GM19438 (cell line): ENCODE measurements at regions not wholly inside any gene's neighbourhood (a gene's known extent, or its start where the extent isn't known, plus 50 kb on each side); places are given as distances from the start of the nearest gene placed in this dataset.

ENCODE experiments used
- ATAC-seq: cut with Tn5 transposase; IDR thresholded peaks from one replicate; pipeline ENCODE4 v1.9.1; 2021; ENCODE audit warnings: low read depth; ENCODE audit not compliant: unreplicated experiment

- ATAC-seq: no peak
Measured at GRCh38 chr9:108139900-108140299, 650.3 kb upstream of the KLF4 start.

GRCh38 chr9:108138516-108138915 lies 648.9 kb upstream of the KLF4 start:
- ATAC-seq: no peak

DNA sequence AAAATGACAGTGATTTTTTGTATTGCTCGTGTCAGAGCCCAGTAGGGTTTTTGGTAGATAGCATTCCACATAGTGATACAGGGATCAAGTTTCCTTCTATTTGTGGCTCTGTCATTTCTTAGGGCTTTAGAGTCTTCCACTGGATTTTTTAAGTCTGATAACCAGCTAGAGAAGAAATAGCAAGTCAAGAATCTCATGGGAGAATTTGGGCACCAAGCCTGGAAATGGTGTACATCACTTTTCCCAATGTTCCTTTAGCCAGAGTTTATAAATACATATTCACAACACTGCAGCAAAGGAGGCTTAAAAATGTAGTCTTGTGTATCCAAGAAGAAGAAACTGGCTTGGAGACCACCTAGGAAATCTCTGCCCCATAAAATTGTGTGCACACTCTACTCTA lies 647.1 kb upstream of the KLF4 start:
- ATAC-seq: no peak

DNA sequence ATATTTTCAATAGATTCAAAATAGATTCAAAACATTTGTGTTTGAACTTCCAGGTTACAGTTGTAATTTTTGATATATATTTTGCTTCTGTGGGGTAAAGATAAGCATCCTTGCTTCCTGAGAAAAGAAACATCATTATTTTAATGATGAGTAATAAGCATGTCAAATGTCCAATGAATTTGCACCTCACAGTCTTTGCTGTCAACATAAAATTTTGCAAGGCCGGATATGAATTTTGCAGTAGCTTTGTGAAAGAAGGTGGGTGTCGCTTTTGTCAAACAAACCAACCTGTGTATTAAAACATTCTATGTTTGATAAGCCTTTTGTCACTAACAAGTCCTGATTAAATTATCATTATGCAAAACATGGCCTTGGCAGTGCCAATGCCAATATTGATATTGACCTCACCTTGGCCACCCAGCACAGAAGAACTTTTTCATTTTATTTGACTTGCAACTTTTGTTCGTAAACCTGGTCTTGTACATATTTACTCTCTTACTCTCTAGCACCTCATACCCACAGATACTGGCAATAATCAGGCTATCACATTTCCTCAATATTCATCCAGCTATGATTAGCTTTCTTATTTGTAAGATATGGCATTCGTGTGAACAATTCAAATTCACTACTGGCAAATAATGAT lies 645.0 kb upstream of the KLF4 start:
- no peak for ATAC-seq

DNA sequence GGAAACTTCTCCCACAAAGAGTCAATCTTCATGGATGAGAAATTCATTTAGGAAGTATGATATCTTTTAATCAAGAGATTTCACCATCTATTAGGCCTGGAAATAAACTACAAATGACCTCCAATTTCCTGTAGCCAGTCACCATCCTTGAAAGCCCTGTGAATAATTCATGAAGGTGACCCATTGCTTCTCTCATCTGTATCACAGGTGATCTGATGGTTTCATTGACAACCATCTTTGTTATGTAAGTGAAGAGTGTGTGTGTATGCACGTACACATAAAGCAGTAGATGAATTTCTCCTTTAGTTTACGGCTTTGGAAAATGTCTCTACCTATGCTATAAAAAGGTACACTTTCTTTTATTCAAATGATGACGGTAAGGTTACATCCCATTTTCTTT lies 644.1 kb upstream of the KLF4 start:
- ATAC-seq: no peak

- ATAC-seq: no peak
Measured at GRCh38 chr9:108133101-108133500, 643.5 kb upstream of the KLF4 start.

- no peak for ATAC-seq
Measured at GRCh38 chr9:108130905-108131304, 641.3 kb upstream of the KLF4 start.

DNA sequence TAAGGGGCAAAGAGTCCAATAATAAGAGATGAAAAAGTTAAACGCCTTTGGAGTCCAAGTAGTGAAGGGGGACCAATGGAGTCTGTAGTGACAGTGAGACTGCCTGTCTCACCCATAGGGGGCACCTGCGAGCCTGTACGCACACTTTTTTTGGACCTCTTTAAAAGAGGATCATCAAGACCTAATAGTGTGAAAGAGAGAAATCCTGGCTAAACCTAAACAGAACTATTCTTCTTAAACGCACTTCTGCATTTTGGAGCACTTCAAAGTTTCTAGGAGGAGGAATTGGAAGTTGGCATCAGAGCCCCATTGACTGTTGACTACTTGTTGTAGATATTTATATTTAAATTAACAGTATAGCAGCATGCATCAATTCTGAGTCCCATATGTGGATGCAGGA lies 636.1 kb upstream of the KLF4 start:
- no peak for ATAC-seq

DNA sequence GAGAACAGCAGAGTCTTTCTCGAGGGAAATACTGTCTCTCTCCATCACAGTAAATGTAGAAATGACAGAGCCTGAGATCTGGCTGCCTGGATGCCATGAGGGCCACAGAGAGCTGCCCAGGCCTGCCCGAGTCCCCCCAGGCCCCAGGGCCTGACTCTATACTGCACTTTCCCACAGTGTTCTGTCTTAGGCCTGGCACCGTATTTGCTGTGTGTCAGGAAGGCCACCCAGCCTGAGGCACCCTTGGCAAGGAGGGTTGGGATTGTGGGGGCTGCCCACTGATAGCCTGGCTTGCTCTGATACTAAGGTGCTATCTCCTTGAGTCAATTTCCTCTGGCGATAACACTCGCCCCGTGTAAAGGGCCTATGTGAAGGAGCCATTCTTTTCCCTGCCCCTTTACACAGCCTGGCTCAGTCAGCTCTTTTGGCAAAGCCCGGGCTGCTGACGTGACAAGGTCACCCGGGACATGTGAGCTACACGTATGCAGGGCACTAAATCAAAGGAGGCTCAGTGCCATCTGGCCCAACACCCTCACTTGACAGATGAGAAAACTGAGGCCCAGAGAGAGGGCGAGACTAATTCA lies 630.1 kb upstream of the KLF4 start:
- no peak for ATAC-seq

DNA sequence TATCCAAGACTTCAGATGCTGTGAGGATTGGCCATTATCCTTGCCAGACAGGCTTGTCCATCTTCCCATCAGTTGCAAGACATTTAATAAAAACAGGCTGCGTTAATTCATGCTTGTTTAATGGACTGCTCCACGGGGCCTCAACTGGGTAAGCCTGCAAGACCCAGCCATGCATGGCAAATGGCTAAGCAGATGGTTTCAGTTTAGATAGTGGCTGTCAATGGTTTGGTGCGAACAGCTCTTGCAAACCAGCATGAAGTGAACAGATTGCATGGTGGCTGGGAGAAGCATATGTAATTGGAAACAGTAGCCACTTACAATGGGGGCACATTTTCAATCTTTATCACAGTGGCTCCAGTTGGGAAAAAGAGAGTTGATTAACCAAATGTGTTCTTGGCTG lies 628.2 kb upstream of the KLF4 start:
- ATAC-seq: no peak

GRCh38 chr9:108117306-108117705 lies 627.7 kb upstream of the KLF4 start:
- no peak for ATAC-seq

DNA sequence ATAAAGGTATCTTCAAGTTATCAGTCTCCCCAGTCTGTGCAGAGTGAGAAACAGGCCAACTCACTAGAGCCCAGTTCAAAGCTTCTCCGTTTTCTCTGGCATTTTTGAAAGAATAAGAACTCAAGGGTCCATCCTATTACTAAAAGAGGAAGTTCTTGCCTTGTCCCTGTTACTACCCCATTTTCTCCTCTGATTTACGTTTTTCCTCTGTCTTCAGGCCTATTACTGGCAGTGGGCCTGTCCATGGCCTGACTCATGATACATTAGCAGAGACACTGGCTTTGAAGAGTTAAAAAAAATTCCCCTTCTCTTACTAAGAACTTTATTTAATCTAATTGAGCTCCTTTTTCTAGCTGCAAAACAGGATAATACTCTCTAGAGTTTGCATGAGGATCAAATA lies 624.0 kb upstream of the KLF4 start:
- no peak for ATAC-seq

DNA sequence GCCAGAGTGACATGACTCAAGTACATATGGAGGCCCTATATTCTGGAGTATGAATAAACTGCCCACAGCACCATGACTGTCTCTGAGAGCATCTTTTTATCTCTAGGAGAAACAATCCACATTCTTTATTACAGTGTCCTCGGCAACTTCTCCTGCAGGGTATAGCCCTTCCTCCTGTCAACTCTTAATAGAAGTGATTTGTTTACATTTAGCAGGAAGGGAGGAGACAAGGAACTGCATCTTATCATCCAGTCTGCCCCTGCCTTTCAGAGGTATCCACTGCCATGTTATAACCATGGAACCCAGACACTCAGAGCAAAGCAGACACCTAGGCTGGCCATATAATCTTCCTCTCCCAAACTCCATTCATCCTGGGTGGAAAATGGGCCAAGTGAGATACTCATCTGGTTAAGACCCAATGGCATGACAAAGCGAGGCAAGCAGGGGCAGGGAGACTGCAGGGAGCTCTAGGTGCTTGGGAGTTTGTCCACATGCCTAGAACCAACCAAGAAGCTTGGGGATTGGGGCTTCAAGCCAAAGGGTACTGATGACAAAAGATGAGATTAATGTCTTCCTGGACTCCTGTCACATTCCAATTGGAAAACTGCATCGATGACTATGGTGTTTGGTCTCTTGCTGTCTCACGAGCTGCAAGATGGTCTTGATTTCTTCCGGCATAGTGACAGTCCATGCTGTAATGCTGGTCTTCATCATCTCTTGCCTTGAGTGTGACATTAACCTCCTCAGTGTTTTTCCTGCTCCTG lies 620.5 kb upstream of the KLF4 start:
- ATAC-seq: no peak

- no peak for ATAC-seq
Measured at GRCh38 chr9:108108852-108109448, 619.4 kb upstream of the KLF4 start.

- no peak for ATAC-seq
Measured at GRCh38 chr9:108108280-108108851, 618.8 kb upstream of the KLF4 start.

DNA sequence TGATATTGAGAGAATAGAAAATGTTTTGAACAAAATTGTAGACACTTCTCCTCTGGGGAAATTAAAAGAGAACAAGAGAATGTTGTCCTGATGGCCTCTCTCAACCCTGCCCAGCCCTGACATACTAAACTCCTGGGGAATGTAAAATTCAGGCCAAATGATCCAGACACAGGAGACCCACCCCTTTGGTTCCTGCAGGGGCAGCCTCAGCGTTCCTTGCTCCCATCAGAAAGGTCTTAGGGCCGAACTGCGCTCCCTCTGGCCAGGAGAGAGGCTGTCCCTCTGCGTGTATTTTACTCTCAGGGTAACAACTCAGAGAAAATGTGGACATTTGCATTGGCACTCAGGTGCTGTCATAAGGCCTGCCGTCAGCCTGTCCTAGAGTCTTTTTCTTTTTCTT lies 616.3 kb upstream of the KLF4 start:
- ATAC-seq: no peak

DNA sequence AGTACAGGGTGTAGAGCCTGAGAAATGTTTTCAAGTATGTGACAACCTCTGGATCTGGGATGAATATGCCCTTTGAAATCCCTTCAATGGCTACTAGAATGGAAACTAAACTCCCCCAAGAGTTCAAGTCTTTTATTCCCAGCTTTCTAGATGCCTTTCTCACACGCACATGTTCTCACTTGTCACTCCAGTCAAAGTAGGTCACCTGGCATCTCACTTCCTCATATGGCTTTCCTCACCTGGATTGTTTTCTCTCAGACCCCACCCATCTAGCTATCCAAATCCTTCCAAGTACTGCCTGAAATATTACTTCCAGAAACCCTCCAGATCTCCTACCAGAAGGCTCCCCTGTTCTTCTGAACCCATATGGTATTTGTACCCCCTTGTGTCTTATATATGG lies 615.4 kb upstream of the KLF4 start:
- ATAC-seq: no peak

DNA sequence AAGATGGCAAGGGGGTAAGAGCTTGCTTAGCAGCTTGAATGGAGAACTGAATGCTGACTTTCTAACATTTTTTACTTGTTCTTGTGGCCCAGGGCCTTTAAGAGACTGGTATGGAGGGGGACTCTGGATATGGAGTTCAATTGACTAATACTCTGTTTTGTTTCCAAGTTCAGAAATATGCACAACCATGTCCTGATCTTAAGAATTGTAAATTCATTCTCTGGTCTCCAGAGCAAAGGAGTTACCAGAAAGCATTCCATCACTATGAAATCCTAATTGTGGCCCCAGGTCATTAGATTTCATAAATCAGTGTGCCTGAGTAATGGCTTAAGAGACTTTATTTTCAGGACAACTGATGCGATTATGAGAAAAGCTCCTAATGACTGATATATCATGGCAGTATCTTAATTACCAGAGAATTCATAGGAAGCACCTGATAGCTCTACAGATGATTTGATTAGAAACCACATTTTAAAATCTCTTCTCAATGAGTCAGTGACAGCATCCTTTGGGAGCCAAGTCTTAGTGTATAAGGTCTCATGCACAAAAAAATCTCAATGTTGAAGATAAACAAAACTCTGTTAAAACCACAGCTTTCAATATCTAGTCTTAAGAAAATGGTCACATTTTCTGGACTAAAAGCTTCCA lies 613.6 kb upstream of the KLF4 start:
- ATAC-seq: no peak

DNA sequence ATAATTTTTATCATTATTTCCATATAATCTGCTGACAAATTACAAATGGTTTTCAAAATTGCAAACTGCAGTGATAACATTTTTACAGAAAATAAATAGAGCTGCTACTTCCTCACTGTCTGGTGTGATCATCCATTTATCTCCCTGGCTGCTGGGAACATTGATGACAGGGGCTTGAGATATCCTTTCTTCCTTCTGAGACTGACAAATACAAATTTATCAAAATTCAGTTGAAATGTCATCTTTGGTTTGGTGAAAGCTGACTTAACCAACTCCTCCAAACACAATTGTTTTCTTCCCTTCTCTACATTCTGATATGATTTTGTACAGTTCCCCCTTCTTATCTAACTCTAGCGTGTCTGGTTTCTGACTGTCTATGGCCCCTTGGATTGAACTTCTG lies 611.8 kb upstream of the KLF4 start:
- ATAC-seq: no peak

GRCh38 chr9:108100571-108100970 lies 611.0 kb upstream of the KLF4 start:
- ATAC-seq: no peak

DNA sequence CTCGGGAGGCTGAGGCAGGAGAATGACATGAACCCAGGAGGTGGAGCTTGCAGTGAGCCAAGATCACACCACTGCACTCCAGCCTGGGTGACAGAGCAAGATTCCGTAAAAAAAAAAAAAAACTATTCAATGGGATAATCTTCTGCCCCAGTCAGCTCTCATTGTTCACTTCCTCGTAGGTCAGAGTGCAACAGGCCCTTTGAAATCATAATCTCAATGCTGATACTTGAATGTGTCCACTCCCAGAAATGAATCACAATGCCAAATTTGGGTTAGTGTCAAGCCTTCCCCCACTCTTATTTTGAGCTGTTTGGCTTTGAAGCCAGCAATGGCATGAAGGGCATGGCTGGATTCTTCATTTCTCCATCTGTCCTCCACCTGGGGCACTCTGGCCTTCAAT lies 610.3 kb upstream of the KLF4 start:
- ATAC-seq: no peak
